SKM-1 treated with dmso at 0.1 percent for 144 hours (cell line): ENCODE measurements at regions not wholly inside any gene's neighbourhood (a gene's known extent, or its start where the extent isn't known, plus 50 kb on each side); places are given as distances from the start of the nearest gene placed in this dataset.

Experiments
- DNase-seq: peaks from one replicate; lab custom pipeline; 2025; ENCODE audit not compliant: unreplicated experiment; lab: John Stamatoyannopoulos, UW

DNA sequence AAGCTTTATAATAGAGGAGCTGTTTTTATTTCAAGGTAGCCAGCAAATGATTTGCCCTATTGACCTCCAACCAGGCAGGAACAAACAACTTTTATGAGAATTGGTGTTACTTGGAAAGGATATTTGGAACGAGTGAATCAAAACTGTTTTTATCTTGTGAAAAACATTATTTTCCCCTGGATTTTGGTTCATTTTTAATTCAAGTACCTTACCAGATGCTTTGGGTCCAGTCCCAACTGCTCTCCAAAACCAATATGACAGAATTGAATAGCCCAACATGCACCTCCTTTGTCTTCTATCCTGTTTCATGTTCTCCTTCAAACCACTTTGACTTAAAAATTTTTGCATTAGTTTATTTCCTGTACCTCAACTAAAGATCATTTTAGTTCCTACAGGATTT, 178.6 kb upstream of the RBMS1 start:
- DNase-seq, result no peak

DNA sequence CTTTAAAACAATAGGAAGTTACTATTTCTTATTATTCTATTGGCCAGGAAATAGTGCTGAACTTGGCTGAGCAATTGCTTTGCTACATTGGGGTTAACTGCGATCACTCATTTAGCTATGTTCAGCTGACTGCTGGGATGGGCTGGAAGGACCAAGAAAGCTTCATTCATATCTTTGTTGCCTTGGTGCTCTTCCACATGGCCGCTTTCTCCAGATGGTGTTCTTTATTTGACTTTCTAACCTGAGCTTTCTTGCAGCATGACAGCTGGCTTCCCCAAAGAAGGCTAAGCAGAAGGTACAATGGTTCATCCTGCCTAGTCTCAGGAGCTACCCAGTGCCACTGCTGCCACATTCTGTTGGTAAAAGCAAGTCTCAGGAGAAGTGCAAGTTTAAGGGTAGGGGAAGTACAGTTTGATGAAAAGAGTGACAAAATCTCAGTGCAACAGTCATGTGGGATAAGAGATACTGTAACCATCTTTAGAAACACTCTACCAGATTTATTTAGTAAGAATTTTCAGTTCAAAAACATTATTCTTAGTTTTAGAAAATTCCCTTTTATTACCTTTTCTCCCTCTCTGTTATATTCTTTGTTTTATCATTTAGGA, 180.6 kb upstream of the RBMS1 start:
- no peak for DNase-seq

DNA sequence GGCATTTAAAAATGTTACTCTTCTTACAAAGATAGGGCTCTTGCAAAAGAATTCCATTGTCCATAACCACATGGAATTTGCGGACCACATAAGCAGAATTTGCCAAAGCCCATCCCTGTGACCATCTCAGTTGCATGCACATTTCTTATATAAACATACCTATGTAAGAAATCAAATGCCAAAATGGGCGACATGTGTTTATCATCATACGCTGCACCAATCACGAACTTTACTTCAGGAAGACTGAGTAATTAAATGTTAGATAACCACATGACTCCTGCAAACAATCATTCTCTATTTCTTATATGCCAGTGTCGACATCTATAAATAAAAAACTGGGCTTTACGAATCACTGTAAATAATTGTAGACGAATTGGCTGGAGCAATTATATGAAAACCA, 186.1 kb upstream of the RBMS1 start:
- no peak for DNase-seq

DNA sequence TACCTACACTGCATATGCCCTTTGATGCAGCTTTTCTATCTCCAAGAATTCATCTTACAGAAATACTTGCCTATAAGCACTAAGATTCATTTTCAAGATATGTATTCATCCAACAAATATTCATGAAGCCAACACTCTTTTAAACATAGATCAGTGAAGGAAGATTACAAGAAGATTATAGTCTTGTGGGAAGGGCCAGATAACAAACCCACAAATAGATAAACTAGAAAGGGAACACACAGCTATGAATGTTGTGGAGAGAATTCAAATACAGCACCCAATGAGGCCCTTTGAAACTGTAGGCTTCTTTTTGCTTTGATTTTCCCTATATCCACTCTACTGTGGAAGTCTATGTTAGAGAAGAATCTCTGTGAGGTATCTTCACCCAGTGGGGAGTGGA, 186.7 kb upstream of the RBMS1 start:
- no peak for DNase-seq

DNA sequence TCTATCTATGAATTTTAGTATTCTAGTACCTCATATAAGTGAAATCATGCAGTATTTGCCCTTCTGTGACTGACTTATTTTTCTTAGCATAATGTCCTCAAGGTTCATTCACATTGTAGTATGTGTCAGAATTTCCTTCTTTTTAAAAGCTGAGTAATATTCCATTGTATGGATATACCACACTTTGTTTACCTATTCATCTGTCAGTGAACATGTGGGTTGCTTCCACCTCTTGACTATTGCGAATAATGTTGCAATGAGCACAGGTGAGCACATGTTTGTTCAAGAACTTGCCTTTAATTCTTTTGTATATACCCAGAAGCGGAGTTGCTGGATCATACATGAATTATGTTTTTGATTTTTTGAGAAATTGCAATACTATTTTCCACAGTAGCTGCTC, 187.4 kb upstream of the RBMS1 start:
- DNase-seq, result no peak

DNA sequence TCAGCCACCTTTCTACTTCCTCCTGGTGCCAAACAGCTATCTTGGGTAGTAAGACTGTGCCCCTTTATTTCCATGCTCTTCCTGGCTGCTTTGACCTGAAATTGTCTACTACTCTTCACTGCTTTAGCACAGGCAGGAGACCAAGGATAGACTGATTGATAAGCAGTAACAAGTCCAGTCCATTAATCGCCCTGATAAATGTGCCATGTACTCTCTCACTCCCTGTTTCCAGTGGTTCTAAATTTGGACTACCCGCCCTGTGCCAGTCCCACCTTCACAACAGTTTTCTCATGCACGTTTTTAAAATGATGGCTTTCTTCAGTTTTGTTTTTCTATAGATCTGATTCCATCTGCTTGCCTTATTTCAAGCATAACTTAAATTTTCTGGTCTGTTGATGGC, 189.6 kb upstream of the RBMS1 start:
- no peak for DNase-seq

DNA sequence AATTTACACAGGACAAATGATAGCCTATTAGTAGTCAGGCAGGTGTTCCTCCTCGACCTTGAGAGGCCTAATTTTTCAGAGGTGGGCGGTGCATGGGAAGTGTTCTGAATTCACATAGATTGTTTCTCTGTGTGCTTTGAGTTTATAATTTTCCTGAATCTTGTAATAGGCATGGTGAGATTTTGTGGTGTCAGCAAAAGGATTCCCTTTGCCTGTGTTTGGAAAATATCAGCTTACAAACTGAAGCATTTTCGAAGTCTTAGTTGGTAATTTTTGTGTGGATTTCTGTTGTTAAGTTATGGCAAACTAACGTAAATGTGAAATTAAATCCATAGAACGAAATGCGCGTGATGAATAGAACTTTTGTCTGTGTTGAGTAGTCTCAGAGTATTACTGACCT, 194.0 kb upstream of the RBMS1 start:
- no peak for DNase-seq

DNA sequence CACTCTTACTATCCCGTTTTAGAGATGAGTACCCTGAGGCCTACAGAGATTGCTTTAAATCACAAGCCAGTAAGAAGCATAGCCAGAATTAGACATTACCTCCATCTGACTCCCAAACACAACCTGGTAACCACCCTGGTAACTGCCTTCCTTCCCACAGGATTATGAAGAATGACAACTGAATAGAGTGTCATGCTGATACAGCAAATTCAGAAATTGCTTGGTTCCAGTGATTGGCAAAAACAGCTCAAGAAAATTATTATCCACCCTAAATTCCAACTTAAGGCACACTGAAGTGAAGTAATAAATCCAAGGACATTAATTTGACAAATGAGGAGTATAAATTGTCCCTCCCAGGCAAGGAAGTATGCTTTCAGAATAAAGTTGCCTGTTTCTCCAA, 195.8 kb upstream of the RBMS1 start:
- no peak for DNase-seq

DNA sequence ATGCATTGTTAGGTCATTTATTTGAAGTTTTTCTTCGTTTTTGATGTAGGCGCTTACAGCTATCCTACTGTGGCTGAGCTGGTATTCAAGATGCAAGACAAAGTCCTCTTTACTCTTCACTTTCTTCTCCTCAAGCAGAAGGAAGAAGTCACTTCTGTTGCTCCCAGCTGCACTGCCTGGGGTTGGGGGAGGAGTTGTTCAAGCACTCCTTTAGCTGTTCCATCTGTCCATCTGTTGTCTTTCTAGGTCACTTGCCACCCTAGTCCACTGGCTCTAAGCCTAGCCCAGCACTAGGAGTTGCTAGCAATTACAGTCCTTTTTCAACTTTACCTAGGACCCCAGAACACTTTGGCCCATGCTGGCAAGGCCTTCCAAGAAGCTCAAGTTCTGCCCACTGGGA, 200.6 kb upstream of the RBMS1 start:
- no peak for DNase-seq

DNA sequence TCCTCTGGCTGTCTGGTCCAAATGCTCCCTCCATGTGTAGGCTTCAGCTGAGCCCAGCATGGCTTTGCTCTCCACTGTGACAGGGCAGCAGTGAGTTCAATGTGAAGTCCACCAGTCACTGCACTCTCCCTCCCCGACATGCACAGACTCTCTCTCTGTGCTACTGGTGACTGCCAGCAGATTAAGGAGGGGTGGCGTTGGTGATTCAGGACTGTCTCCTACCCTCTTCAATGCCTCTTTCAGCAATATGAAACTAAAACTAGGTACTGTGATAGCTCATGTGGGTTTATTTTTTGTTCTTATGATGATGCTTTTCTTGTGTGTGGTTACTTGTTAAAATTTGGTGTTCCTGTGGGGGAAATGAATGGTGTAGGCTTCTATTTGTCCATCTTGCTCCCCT, 201.0 kb upstream of the RBMS1 start:
- DNase-seq, result no peak

DNA sequence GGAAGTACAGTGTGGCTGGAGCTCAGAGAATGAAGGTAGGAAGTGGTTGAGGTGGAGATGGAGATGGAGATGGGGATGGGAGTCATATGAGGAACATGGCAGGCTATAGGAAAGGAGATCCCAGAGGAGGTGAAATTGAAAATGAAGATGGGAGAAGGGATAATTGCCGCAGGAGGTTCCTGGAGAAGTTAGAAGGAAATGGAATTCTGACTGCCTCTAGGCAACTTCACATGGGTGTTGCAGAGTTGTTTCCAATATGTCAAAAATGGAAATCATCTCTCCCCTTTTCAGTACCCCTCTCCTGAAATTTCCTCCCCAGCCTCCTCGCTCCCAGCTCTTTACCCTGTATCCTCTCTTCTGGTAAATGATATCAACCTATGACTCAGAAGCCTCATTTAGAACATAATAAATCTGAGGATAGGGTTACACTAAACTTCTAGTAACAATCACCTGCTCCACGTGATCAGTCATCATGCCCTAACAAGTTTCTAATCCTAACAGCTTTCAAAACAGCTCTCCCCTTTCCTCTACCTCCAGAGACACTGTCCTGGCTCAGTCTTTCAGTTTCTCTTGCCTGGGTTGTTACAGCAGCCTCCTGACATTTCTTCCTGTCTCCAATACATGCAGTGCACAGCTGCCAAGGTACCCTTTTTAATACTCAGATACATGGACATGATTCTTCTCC, 201.9 kb upstream of the RBMS1 start:
- DNase-seq, result no peak

DNA sequence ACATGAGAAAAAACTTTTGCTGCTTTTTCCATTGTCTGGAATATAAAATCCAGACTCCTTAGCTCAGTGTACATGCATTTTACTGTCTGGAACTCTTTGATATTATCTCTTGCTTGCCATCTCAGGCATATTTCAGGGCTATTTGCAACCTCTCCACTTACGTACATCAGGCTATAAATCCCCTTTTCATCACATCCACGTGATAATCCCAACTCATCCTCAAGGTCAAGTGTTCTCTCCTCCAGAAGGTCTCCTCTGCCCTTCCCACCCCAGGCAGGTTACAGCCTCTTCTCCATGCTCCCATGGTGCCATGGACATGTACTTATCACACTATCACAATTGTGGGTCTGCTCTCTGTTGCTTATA, 202.5 kb upstream of the RBMS1 start:
- DNase-seq, result no peak

DNA sequence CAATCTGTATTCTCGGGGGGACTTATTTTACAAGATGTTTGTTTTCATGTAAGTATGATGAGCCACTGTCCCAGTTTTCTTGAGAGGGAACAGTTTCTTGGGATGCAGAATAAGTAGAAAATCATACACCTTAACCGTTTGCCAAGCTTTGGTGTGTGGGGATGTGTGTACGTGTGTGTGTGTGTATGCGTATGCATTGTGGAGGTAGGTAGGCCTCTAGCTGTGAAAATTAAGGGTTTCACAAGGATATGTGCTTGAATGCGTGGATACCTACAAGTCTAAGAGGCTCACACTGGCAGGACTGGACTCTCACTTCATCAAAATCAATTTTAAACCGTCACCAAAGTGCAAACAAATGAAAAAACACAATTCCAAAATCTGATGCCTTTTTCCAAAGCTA, 204.2 kb upstream of the RBMS1 start:
- DNase-seq, result no peak

DNA sequence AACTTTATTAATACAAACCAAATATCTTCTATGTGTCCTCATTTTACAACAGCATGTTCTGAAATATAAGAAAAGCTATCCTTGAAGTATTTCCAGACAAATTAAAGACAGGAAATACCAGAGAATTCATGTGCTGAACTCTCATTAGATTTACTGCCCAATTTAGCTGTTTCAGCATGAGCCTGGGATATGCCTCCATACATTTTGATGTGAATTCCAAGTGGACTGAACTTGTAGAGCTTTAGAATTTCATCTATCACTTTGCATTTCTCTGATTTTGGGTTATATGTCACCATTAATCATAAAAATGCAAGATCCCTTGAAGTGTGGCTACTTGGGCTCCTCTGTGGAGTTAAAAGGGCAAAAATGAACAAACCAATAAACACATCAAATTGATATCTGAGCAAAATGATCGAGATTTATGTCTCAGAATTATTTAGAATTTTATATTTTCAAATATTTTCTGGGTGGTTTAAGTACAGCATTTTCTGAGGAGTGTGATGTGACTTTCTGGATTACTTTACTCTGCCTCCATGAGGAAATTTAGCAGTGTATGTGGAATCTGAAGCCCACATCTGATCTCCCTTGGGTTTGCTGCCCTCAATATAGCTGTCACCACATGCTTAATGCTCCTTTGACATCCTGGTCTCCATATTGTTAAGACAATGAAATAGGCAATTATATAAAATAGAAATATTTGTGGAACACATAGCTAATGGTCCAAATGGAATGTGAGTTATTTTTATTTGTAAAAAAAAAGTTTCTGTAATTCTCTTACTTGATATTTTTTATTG, 206.6 kb upstream of the RBMS1 start:
- DNase-seq, result no peak

DNA sequence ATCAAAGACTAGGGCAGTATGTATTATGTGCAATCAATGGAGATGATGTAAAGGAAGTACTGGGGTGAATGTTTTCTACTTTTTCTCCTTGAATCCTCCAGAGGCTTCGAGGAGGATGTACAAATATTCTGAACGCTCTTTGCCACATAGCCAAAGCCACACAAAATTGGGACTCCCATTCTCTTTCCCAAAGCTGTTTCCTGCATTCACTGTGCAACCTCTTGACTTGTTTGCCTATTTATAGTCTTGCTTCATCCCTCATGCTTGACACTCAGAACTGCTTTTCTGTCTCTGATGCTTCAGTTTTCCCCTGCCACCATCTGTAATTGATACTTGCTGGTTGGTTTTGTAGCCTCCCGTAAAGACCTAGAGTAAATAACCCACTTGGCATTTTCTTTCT, 208.2 kb upstream of the RBMS1 start:
- no peak for DNase-seq

DNA sequence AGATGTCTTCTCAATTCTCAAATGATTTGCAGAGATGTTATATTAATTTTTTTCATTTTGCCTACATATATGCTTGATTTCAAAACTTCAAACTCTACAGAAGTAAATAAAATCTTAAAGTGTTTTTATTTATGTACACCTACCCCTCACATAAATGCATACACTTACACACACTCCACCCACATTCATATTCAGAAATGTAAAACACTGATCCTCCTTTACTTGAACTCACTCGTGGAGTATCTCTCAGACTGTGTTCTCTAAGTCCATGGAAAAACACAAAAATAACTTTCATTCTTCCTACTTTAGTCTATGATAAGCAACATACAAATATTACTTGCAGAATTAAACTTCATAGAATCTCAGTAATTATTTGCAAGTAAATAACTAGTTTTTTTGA, 209.1 kb upstream of the RBMS1 start:
- DNase-seq, result no peak

DNA sequence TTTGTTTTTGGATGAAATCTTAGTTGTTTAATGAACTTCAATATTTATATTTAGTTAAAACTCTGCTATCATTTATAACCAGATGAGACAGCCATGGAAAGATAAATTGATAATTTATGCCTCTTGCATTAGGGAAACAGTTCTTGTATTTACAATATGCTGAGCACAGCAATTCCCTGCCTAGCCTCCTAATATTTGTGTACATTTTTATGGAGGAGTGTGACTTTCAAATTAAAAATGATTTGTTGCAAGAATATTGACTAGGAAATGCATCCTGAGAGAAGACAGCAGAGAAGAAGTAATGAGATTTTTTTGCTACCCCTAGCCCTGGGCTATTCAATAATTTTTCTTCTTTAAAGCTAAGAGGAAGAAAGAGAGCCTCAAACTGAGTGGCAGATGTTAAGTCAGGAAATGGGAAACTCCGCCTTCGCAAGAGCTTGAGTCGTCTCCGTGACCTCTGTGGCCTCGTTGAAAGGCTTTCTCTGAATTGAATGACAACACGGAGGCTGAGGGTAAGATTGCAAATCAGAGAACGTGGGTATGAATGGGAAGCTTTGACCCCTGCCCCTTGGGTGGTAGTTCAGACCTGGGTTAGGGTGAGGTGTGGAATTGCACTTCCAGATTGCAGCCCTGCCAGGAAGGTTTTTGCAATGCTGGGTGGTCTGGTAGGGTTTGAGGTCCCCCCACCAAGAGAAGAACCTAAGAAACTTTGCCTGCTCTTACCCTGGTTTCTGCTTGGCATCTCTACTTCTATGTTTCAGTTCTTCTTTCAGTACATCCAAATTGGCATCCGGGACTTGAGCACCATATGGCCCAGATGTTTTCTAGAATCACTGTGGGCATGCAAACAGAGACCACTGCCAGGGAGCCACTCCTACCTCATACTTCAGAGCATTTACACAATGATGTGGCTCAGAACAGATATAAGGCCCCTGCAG, 210.3 kb upstream of the RBMS1 start:
- DNase-seq, result peak; percentile 68

DNA sequence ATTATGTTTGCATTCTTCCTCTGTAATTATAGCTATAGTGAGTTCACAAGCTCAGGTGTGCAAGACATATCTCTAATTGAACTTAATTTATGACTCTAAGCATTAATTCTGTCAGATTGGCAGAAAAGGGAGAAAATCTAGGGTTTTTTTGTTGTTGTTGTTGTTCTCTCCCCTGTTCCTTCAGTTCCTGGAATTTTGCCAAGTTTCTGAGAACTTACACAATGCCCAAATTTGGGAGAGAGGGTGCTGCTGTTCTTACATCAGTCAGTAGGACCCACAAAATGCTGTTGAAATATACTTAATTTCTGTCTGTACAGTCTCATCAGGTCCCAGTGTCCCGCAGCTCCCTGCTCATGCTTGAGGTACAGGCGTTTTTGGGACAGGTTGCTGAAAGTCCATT, 221.8 kb upstream of the RBMS1 start:
- no peak for DNase-seq

DNA sequence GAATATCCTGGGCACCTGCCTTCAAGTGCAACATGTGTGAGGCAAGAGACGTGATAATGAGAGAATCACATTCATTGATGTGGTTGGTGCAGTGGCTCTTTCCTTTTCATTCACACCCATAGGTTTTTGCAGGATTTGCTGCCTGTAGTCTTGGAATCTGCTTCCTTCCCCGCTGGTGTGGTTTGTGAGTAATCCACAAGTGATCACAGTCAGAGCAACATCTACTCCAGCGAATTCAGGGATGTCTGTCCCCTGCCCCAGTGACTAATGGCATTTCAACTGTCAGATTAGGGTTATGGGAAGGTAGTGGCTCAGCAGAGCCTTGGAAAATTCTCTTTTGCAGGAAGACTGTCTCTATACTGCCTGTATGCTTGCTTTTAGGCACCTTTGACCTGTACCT, 225.5 kb upstream of the RBMS1 start:
- DNase-seq, result no peak

DNA sequence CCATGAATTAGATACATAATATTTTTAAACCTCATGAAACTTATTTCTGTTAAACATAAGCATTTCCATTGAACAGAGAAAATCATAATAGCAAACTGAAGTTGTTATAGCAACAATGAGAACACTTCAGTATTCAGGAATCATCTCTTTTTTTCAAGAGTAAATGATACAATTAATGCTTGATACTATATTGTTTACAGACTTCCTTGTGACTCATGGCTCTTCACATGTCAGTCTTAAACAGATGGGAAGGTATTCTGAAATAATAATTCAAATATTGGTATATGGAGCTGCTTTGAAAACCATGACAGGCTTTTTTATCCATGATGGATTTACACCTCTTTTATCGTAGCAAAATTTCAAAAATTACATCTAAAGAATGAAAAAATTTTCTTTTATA, 226.5 kb upstream of the RBMS1 start:
- no peak for DNase-seq
